ENCODE measurements at regions not wholly inside any gene's neighbourhood (a gene's known extent, or its start where the extent isn't known, plus 50 kb on each side); places are given as distances from the start of the nearest gene placed in this dataset.

DNA sequence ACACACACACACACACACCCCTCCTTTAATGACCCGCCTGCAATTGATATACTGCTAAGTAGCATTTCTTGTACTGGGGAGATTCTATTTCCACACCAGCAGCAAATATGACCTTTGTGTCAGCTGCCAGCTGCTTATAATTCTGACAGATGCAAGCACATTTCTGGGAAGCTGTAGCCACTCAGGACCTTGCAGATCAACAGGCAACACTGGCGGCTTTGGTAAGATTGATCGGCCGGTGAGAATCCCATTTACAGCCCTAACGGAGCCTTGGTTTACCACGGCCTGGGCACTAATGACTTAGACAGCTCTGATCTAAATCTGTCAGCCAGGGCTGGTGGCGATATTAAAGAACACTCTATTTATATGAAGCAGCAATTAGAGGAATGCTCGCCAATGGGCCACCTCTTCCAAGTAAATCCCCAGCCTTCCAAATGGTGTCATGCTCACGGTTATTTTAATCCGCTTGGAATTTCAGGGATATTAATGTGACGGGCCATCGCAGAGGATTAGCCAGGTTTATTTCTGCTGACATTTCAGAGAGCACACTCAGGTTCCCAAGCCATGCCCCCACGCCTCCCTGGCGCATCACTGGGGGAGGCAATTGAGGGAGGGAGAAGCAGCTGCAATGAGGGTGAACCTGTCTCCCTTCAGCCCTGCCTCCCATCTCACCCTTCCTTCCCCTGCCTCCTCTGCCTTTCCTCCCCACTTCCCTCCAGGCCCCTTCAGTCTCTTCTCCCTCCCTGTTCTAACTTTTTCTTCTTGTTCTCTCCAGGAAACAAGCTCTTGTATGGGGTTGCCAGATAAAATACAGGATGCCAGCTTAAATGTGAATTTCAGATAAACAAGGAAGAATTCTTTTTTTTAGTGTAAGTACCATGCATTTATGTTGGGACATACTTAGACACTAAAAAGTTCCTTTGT lies 287.0 kb downstream of the TLE3 start:
- TF ChIP-seq, protein P1, sequence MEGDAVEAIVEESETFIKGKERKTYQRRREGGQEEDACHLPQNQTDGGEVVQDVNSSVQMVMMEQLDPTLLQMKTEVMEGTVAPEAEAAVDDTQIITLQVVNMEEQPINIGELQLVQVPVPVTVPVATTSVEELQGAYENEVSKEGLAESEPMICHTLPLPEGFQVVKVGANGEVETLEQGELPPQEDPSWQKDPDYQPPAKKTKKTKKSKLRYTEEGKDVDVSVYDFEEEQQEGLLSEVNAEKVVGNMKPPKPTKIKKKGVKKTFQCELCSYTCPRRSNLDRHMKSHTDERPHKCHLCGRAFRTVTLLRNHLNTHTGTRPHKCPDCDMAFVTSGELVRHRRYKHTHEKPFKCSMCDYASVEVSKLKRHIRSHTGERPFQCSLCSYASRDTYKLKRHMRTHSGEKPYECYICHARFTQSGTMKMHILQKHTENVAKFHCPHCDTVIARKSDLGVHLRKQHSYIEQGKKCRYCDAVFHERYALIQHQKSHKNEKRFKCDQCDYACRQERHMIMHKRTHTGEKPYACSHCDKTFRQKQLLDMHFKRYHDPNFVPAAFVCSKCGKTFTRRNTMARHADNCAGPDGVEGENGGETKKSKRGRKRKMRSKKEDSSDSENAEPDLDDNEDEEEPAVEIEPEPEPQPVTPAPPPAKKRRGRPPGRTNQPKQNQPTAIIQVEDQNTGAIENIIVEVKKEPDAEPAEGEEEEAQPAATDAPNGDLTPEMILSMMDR (IDR thresholded peaks at IDR 0.05) = no peak
- TF ChIP-seq POLR2A (IDR thresholded peaks at IDR 0.05) = no peak
- no peak for TF ChIP-seq EP300 (IDR thresholded peaks at IDR 0.05)

Data from tibial nerve (tissue), 4 donors.